Caco-2 (cell line): ENCODE measurements at regions not wholly inside any gene's neighbourhood (a gene's known extent, or its start where the extent isn't known, plus 50 kb on each side); places are given as distances from the start of the nearest gene placed in this dataset.

Source experiments
- BruUV-seq: library from RNA; stranded (reverse); fragments of 400-500 nt; replicated peaks from 2 replicates; lab custom pipeline; 2021; lab: Mats Ljungman, UMichigan
- CTCF ChIA-PET: fragments of 300-600 bp; sonication (Branson Sonifier 250); formaldehyde crosslinking; loops from one replicate; lab custom pipeline; 2022; ENCODE audit warnings: antibody characterized with exemption; lab: Charles Lee
- POLR2A ChIA-PET: fragments of 300-600 bp; sonication (Branson Sonifier 250); formaldehyde crosslinking; loops from one replicate; lab custom pipeline; 2022; ENCODE audit warnings: antibody characterized with exemption; lab: Charles Lee
- DNase-seq, 2 experiments: peaks; one replicate each; pipeline versions ENCODE4 v3.0.0 to v3.0.0-alpha.2; 2020 to 2022
- H3K27me3 ChIP-seq: replicated peaks from 2 replicates; pipeline ENCODE4 v1.6.0; 2011; ENCODE audit warnings: low read length; ENCODE audit not compliant: control insufficient read depth, insufficient read depth
- H3K36me3 ChIP-seq: 2 replicates; pipeline ENCODE4 v1.5.1; 2011; ENCODE audit warnings: low read length; ENCODE audit not compliant: control insufficient read depth, insufficient read depth
- H3K4me1 ChIP-seq: fragments of 250-450 bp; sonication (Bioruptor Pico); 2 replicates; pipeline ENCODE4 v1.5.1; 2020; ENCODE audit warnings: mild to moderate bottlenecking
- H3K4me3 ChIP-seq: 2 replicates; pipeline ENCODE4 v1.5.1; 2011; ENCODE audit warnings: low read depth, mild to moderate bottlenecking, control low read depth, low read length
- H3K9me3 ChIP-seq: fragments of 250-450 bp; sonication (Bioruptor Pico); 2 replicates; pipeline ENCODE4 v1.5.1; 2020; ENCODE audit warnings: mild to moderate bottlenecking, moderate library complexity
- H3K27ac Mint-ChIP-seq: one replicate; pipeline ENCODE4 v1.8.0; 2022; ENCODE audit warnings: mixed read lengths; ENCODE audit not compliant: unreplicated experiment
- H3K27me3 Mint-ChIP-seq: one replicate; pipeline ENCODE4 v1.8.0; 2022; ENCODE audit warnings: mixed read lengths; ENCODE audit not compliant: insufficient read depth, unreplicated experiment
- H3K36me3 Mint-ChIP-seq: one replicate; pipeline ENCODE4 v1.8.0; 2022; ENCODE audit warnings: mild to moderate bottlenecking, mixed read lengths; ENCODE audit not compliant: insufficient read depth, unreplicated experiment
- H3K4me1 Mint-ChIP-seq: one replicate; pipeline ENCODE4 v1.8.0; 2022; ENCODE audit warnings: low read depth, mixed read lengths; ENCODE audit not compliant: unreplicated experiment
- H3K4me3 Mint-ChIP-seq: one replicate; pipeline ENCODE4 v1.8.0; 2022; ENCODE audit warnings: mild to moderate bottlenecking, moderate library complexity, mixed read lengths; ENCODE audit not compliant: unreplicated experiment
- H3K9me3 Mint-ChIP-seq: one replicate; pipeline ENCODE4 v1.8.0; 2022; ENCODE audit warnings: mixed read lengths; ENCODE audit not compliant: unreplicated experiment
- intact Hi-C: fragments of 100-400 bp; cut with micrococcal nuclease; formaldehyde crosslinking; loops from one replicate; pipeline ENCODE4 v1.10.0; 2022; ENCODE audit not compliant: unreplicated experiment
- TF ChIP-seq, protein P1 (sequence below), 2 experiments: fragments of 200-600 bp in 1 of 2; IDR thresholded peaks; 1 replicate in 1 of 2; 2 replicates in 1 of 2; pipeline versions ENCODE4 v1.5.1 to v1.8.0; 2011 to 2022; ENCODE audit warnings: antibody characterized with exemption in 1 of 2, control low read depth in 1 of 2, inconsistent platforms in 1 of 2, low read depth in 1 of 2, low read length in 1 of 2, mild to moderate bottlenecking in 1 of 2, moderate library complexity in 1 of 2; ENCODE audit not compliant: insufficient read depth in 1 of 2, severe bottlenecking in 1 of 2, unreplicated experiment in 1 of 2

- no peaks in the 10 kb centered on the region for H3K4me1 ChIP-seq
- ChIA-PET CTCF (no interaction called here), POLR2A (no interaction called here)
- Mint-ChIP-seq H3K27me3 (no peaks in the 10 kb centered on the region), H3K4me1 (no peaks in the 10 kb centered on the region), H3K27ac (no peak overlapping the region), H3K9me3 (no peaks in the 10 kb centered on the region), H3K4me3 (no peak overlapping the region), H3K36me3 (no peaks in the 10 kb centered on the region)
- H3K27me3 ChIP-seq: no peaks in the 10 kb centered on the region
- no TSS peak for BruUV-seq
- no peaks in the 10 kb centered on the region for H3K9me3 ChIP-seq
- intact Hi-C loops: no loop called here
- H3K36me3 ChIP-seq: no peaks in the 10 kb centered on the region
- TF ChIP-seq, protein P1, sequence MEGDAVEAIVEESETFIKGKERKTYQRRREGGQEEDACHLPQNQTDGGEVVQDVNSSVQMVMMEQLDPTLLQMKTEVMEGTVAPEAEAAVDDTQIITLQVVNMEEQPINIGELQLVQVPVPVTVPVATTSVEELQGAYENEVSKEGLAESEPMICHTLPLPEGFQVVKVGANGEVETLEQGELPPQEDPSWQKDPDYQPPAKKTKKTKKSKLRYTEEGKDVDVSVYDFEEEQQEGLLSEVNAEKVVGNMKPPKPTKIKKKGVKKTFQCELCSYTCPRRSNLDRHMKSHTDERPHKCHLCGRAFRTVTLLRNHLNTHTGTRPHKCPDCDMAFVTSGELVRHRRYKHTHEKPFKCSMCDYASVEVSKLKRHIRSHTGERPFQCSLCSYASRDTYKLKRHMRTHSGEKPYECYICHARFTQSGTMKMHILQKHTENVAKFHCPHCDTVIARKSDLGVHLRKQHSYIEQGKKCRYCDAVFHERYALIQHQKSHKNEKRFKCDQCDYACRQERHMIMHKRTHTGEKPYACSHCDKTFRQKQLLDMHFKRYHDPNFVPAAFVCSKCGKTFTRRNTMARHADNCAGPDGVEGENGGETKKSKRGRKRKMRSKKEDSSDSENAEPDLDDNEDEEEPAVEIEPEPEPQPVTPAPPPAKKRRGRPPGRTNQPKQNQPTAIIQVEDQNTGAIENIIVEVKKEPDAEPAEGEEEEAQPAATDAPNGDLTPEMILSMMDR (IDR thresholded peaks at IDR 0.05; ENCODE audit: insufficient read depth in 1 of 2, low read depth in 1 of 2, low read length in 1 of 2, severe bottlenecking in 1 of 2, unreplicated experiment in 1 of 2): no peak
- no peak overlapping the region for H3K4me3 ChIP-seq
- no peak for DNase-seq
Observed at GRCh38 chr9:116095403-116095802, 58.2 kb upstream of the PAPPA start.

DNA sequence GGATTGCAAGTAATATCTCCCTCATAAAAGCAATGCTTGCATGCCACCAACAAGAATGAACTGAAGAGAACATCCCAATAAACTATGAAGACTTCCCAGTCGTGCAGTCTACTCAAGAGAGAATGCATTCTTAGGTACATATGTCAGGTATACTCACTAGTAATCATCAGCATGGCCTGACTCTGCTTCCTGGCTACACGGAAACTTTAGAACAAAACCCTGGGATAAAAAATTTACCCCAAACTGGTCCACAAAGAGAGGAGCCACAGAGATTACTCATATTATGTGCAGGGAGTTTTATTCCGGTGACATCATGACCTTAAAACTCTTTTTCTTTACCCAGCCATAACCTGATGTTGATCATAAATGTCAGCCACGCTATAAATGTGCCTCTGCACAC lies 57.5 kb upstream of the PAPPA start:
- intact Hi-C loops: no loop called here
- ChIA-PET POLR2A (no interaction called here), CTCF (no interaction called here)
- no peak for DNase-seq
- Histone ChIP-seq H3K9me3 (no peaks in the 10 kb centered on the region), H3K36me3 (no peaks in the 10 kb centered on the region), H3K4me1 (no peaks in the 10 kb centered on the region), H3K4me3 (no peak overlapping the region), H3K27me3 (no peaks in the 10 kb centered on the region)
- BruUV-seq: no TSS peak
- Mint-ChIP-seq H3K4me1 (no peaks in the 10 kb centered on the region), H3K27ac (no peak overlapping the region), H3K36me3 (no peaks in the 10 kb centered on the region), H3K27me3 (no peaks in the 10 kb centered on the region), H3K9me3 (no peaks in the 10 kb centered on the region), H3K4me3 (no peak overlapping the region)
- TF ChIP-seq, protein P1 (IDR thresholded peaks at IDR 0.05; ENCODE audit: insufficient read depth in 1 of 2, low read depth in 1 of 2, low read length in 1 of 2, severe bottlenecking in 1 of 2, unreplicated experiment in 1 of 2): no peak

GRCh38 chr9:116096853-116097252 lies 56.7 kb upstream of the PAPPA start:
- H3K36me3 ChIP-seq: no peaks in the 10 kb centered on the region
- Mint-ChIP-seq H3K27ac (no peak overlapping the region), H3K4me3 (no peak overlapping the region), H3K9me3 (no peaks in the 10 kb centered on the region), H3K4me1 (no peaks in the 10 kb centered on the region), H3K36me3 (no peaks in the 10 kb centered on the region), H3K27me3 (no peaks in the 10 kb centered on the region)
- H3K27me3 ChIP-seq: no peaks in the 10 kb centered on the region
- H3K4me1 ChIP-seq: no peaks in the 10 kb centered on the region
- CTCF ChIA-PET: no interaction called here
- intact Hi-C loops: no loop called here
- no peaks in the 10 kb centered on the region for H3K9me3 ChIP-seq
- DNase-seq: no peak
- POLR2A ChIA-PET: no interaction called here
- no TSS peak for BruUV-seq
- TF ChIP-seq, protein P1 (IDR thresholded peaks at IDR 0.05; ENCODE audit: insufficient read depth in 1 of 2, low read depth in 1 of 2, low read length in 1 of 2, severe bottlenecking in 1 of 2, unreplicated experiment in 1 of 2): no peak
- H3K4me3 ChIP-seq: no peak overlapping the region
